ENCODE measurements at regions not wholly inside any gene's neighbourhood (a gene's known extent, or its start where the extent isn't known, plus 50 kb on each side); places are given as distances from the start of the nearest gene placed in this dataset.

DNA sequence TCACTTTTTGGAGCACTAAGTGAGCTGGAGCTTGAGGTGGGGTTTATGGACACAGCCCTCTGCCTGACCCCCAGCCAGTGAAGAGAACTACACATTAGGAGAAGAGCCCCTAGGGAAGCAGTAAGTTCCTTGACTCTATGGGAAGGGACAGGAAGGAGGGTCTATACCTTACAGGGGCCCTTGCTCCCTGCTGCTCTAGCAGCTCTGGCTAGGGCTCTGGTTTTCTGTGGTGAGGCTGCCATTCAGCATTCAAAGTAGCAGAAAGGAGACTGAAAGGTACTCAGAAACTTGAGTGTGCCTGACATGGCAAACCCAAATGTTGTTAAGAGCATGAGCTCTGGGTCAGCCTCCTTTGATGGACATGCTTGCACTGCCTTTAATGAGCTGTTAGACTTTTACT, 144.0 kb upstream of the KIT start:
- no peak overlapping the region for H3K4me3 Mint-ChIP-seq

DNA sequence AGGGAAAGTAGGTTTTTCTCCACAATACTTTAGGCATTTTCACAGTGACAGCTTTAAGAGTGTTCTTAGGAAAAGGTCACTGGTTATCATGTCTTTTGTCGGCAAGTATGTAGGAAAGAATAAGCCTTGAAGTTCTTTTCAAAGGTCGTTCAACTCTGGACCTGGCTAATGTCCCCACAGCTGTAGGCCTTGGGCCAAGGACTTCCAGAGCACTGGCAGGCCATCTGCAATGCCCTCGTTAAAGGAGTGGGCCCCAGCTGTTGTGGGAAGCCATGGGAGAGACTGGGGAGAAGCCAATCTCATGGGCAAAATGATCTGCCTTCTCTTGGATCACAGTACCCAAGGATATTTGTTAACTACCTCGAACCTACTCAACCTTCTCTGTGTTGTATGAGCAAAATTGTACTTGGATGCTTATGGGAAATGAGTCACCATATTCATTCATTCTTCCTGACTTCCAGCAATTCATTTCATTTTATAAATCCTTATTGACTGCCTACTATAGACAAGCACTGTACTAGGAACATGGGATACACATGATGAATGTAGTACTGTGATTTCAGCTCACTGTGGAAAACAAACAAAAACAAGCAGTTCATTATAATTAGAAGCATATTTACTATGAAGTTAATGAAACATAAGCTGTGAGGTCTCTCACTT, 141.1 kb upstream of the KIT start:
- H3K27me3 Mint-ChIP-seq (ENCODE audit: low read depth), result no peaks in the 10 kb centered on the region
- ATAC-seq (replicated peaks in 1 of 2) (no peak), DNase-seq (no peak)
- H3K4me3 Mint-ChIP-seq, result no peak overlapping the region
- H3K4me1 Mint-ChIP-seq (ENCODE audit: low read depth), result no peaks in the 10 kb centered on the region
- no peak overlapping the region for H3K27ac Mint-ChIP-seq
- H3K36me3 Mint-ChIP-seq (ENCODE audit: insufficient read depth in 2 of 2), result no peaks in the 10 kb centered on the region
- no peaks in the 10 kb centered on the region for H3K9me3 Mint-ChIP-seq

More for the DNA sequence above, 144.0 kb upstream of the KIT start:
- H3K9me3 Mint-ChIP-seq, result no peaks in the 10 kb centered on the region
- H3K27ac Mint-ChIP-seq, result no peak overlapping the region
- H3K36me3 Mint-ChIP-seq (ENCODE audit: insufficient read depth in 2 of 2), result no peaks in the 10 kb centered on the region
- no peaks in the 10 kb centered on the region for H3K4me1 Mint-ChIP-seq (ENCODE audit: low read depth)
- ATAC-seq (replicated peaks in 1 of 2), result no peak
- H3K27me3 Mint-ChIP-seq (ENCODE audit: low read depth), result no peaks in the 10 kb centered on the region
- no peak for DNase-seq

DNA sequence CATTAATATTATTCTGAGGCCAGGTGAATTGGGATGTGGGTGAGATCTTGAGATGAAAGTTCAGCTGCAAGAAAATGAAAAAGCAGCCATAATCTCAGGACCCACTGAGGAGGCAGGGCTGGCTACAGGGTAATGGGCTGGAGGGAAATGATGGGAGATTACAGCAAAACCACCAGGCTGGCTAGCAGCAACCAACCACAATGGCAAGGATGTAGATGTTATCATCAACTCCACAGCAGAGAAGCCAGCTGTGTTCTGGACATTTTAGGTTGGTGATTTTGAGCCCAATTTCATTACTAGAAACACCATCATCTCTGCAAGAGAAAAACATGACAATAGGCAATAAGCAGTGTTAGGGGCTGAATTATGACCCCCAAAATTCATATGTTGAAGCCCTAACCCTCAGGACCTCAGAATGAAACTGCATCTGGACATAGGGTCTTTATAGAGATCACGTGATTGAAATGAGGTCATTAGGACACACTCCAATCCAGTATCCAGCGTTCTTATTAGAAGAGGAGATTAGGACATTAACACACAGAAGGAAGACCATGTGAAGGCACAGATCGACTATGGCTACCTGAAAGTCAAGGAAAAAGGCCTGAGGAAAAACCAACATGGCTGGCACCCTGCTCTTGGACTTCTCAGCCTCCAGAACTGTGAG, 139.8 kb upstream of the KIT start:
- ATAC-seq (replicated peaks in 1 of 2), result no peak
- H3K27me3 Mint-ChIP-seq (ENCODE audit: low read depth), result no peaks in the 10 kb centered on the region
- H3K9me3 Mint-ChIP-seq, result no peaks in the 10 kb centered on the region
- no peak for DNase-seq
- H3K4me1 Mint-ChIP-seq (ENCODE audit: low read depth), result no peaks in the 10 kb centered on the region
- no peak overlapping the region for H3K4me3 Mint-ChIP-seq
- H3K36me3 Mint-ChIP-seq (ENCODE audit: insufficient read depth in 2 of 2), result no peaks in the 10 kb centered on the region
- H3K27ac Mint-ChIP-seq, result no peak overlapping the region

GRCh38 chr4:54525602-54526001, 132.2 kb upstream of the KIT start:
- Mint-ChIP-seq H3K27me3 (ENCODE audit: low read depth) (no peaks in the 10 kb centered on the region), H3K9me3 (peaks cover 0 to 2% of the 10 kb centered on the region in 2 donors), H3K36me3 (ENCODE audit: insufficient read depth in 2 of 2) (no peaks in the 10 kb centered on the region), H3K4me1 (ENCODE audit: low read depth) (no peaks in the 10 kb centered on the region), H3K4me3 (no peak overlapping the region), H3K27ac (no peak overlapping the region)
- ATAC-seq (replicated peaks in 1 of 2) (no peak), DNase-seq (no peak)

- Mint-ChIP-seq H3K4me1 (ENCODE audit: low read depth) (no peaks in the 10 kb centered on the region), H3K27me3 (ENCODE audit: low read depth) (no peaks in the 10 kb centered on the region), H3K4me3 (no peak overlapping the region), H3K9me3 (peaks cover 0 to 2% of the 10 kb centered on the region in 2 donors), H3K36me3 (ENCODE audit: insufficient read depth in 2 of 2) (no peaks in the 10 kb centered on the region), H3K27ac (no peak overlapping the region)
- ATAC-seq (replicated peaks in 1 of 2) (no peak), DNase-seq (no peak)
Measured at GRCh38 chr4:54526560-54526959, 131.2 kb upstream of the KIT start.

DNA sequence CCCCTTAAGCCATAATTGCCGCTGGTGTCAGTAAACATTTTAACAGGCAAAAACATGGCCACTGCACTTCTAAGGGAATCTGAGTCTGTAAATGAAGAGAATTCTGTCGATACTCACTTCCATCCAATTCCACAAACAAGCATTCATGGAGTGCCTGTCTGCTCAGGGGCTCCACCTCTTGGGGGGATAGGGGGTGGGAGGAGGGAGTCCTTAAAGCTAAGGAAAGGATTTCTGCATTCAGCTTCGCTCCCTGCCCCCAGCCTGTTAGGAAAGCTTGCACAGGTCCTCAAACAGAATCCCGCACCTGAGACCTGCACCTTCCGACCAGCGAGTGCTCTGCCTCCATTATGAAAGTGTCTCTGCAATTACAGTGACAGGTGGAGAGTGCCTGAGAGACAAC, 130.2 kb upstream of the KIT start:
- DNase-seq (no peak), ATAC-seq (replicated peaks in 1 of 2) (no peak)
- H3K4me1 Mint-ChIP-seq (ENCODE audit: low read depth), result no peaks in the 10 kb centered on the region
- no peaks in the 10 kb centered on the region for H3K36me3 Mint-ChIP-seq (ENCODE audit: insufficient read depth in 2 of 2)
- peaks cover 0 to 2% of the 10 kb centered on the region in 2 donors for H3K9me3 Mint-ChIP-seq
- H3K4me3 Mint-ChIP-seq, result no peak overlapping the region
- H3K27ac Mint-ChIP-seq, result no peak overlapping the region
- H3K27me3 Mint-ChIP-seq (ENCODE audit: low read depth), result no peaks in the 10 kb centered on the region

DNA sequence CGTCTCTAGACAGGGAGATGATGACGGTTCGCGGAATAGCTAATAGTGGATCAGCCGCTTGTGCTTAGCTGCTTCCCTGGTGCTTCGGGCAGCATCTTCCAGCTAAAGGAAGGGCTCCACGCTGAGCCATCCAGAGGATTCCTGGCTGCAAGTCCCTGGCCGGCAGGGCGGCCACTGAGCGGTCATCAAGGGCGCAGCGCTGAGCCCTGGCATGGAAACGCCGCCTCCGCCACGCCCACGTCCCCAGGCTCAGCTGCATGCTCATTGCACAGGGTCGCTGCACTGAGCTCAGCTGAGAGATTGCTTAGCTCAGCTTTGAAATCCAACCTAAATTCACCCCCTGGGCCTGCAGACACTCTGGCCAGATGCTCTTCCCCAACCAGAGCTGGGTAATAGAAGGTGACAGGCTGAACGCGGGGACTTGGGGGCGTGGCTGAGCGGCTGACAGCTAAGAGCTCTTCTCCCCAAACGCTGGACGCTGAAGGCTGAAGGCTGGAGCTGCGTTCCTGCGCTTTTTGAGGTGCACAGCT, 118.2 kb upstream of the KIT start:
- H3K27ac Mint-ChIP-seq, result no peak overlapping the region
- peaks cover 21% of the 10 kb centered on the region for H3K27me3 Mint-ChIP-seq (ENCODE audit: low read depth)

DNA sequence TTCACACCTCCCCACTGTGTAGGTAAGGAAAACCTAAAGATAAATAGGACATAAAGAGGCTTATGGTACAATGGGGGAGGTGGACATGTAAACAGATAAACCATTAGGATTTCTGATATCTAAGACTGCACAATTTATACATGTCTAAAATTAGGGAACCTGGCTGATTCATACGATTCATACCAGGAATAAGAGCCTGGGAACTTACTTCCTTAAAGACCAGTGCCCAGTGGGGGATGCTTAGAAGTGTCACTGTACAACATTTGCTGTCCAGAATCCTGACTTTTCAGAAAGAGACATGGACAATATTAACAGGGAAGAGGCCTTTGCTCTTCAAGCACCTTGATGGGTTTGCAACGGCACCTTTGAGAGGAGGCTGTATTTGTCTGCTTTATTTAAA, 116.8 kb upstream of the KIT start:
- Mint-ChIP-seq H3K27me3 (ENCODE audit: low read depth) (peaks cover 20% of the 10 kb centered on the region), H3K27ac (no peak overlapping the region), H3K4me1 (ENCODE audit: low read depth) (peaks cover 5% of the 10 kb centered on the region), H3K4me3 (no peak overlapping the region), H3K9me3 (no peaks in the 10 kb centered on the region), H3K36me3 (ENCODE audit: insufficient read depth in 2 of 2) (no peaks in the 10 kb centered on the region)
- ATAC-seq (replicated peaks in 1 of 2) (no peak), DNase-seq (no peak)

More for the DNA sequence above, 118.2 kb upstream of the KIT start:
- Mint-ChIP-seq H3K4me1 (ENCODE audit: low read depth) (peaks cover 5% of the 10 kb centered on the region), H3K4me3 (peak overlapping the region; percentile 25 to 42), H3K36me3 (ENCODE audit: insufficient read depth in 2 of 2) (no peaks in the 10 kb centered on the region), H3K9me3 (no peaks in the 10 kb centered on the region)
- no peak for ATAC-seq (replicated peaks in 1 of 2)
- peak; percentile 3 to 7 for DNase-seq

DNA sequence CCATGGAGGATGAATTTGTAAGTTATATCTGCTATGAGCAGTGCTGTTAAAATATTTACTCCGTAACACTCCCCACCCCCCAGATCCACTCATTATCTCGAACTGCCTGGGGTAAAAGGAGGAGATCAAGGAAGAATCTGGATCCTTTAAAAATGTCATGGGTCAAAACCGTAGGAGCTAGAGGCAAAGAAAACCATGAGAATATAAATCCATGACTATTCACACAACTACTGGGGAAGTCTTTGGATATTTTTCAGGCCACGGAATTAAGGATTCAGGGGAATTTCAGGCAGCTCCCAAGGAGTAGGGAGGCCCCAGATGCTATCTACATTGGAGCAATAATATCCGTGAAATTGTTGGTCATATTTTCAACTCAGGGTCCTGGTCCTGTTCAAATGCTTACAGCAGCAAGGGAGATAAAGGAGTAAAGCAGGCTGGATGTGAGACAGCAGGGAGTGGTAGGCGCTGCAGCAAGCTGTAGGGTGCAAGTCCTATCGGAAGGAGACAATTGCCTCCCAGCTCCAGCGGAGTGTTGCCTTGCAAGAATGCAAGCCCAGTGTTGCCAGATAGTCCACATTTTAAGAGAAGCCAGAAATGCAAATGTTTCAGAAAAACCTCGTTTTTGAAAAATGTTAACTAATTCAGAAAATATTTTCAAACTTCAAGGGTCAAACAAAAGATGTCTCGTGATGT, 116.2 kb upstream of the KIT start:
- Mint-ChIP-seq H3K27ac (no peak overlapping the region), H3K36me3 (ENCODE audit: insufficient read depth in 2 of 2) (no peaks in the 10 kb centered on the region), H3K4me3 (no peak overlapping the region), H3K27me3 (ENCODE audit: low read depth) (peaks cover 14% of the 10 kb centered on the region), H3K4me1 (ENCODE audit: low read depth) (peaks cover 5% of the 10 kb centered on the region), H3K9me3 (no peaks in the 10 kb centered on the region)
- no peak for ATAC-seq (replicated peaks in 1 of 2)
- DNase-seq, result no peak

DNA sequence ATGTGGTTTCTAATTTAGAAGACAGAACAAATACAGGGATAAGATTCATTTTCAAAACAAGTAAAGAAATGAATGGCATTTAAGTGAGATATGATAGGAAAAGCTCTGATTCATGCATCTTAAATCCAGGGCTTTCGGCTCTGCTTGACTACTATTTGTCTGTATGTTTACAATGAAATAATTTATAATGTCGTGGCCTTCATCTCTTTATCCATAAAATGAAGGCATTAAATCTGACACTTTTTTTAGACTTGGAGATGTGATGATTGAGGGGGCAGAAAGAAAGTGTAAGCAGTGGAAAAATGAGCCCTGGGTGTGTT, 115.7 kb upstream of the KIT start:
- Mint-ChIP-seq H3K4me1 (ENCODE audit: low read depth) (peaks cover 5% of the 10 kb centered on the region), H3K9me3 (no peaks in the 10 kb centered on the region), H3K27ac (no peak overlapping the region), H3K27me3 (ENCODE audit: low read depth) (peaks cover 10% of the 10 kb centered on the region), H3K36me3 (ENCODE audit: insufficient read depth in 2 of 2) (no peaks in the 10 kb centered on the region), H3K4me3 (no peak overlapping the region)
- no peak for ATAC-seq (replicated peaks in 1 of 2)
- no peak for DNase-seq

- no peak for ATAC-seq (replicated peaks in 1 of 2)
Measured at GRCh38 chr4:54542540-54543041, 115.2 kb upstream of the KIT start.

GRCh38 chr4:54543088-54543795, 114.5 kb upstream of the KIT start:
- Mint-ChIP-seq H3K27me3 (ENCODE audit: low read depth) (peaks cover 10% of the 10 kb centered on the region), H3K9me3 (no peaks in the 10 kb centered on the region), H3K4me3 (no peak overlapping the region), H3K4me1 (ENCODE audit: low read depth) (peaks cover 14% of the 10 kb centered on the region), H3K27ac (no peak overlapping the region), H3K36me3 (ENCODE audit: insufficient read depth in 2 of 2) (no peaks in the 10 kb centered on the region)
- ATAC-seq (replicated peaks in 1 of 2), result no peak
- no peak for DNase-seq

More at GRCh38 chr4:54542540-54543041, 115.2 kb upstream of the KIT start:
- Mint-ChIP-seq H3K27me3 (ENCODE audit: low read depth) (peaks cover 10% of the 10 kb centered on the region), H3K36me3 (ENCODE audit: insufficient read depth in 2 of 2) (no peaks in the 10 kb centered on the region), H3K27ac (no peak overlapping the region), H3K4me3 (no peak overlapping the region), H3K4me1 (ENCODE audit: low read depth) (peaks cover 9% of the 10 kb centered on the region), H3K9me3 (no peaks in the 10 kb centered on the region)
- no peak for DNase-seq

Data from activated T-cell treated with anti-CD3 and anti-CD28 coated beads, Interleukin-2, amount 50 U/mL, for 72 hours (primary cell).